Hematopoietic multipotent progenitor cell treated with erythropoietin and hydrocortisone succinate and interleukin-3 and kit ligand, for 8 days (in vitro differentiated cells): ENCODE measurements at regions not wholly inside any gene's neighbourhood (a gene's known extent, or its start where the extent isn't known, plus 50 kb on each side); places are given as distances from the start of the nearest gene placed in this dataset.
"Not testable (repeated sequence)": the region's sequence is repeated elsewhere in the genome, so short reads cannot be mapped to it uniquely, and the experiment has no call there.

Experiments
- DNase-seq: peaks from one replicate; pipeline ENCODE4 v3.0.0-alpha.2; 2015

- no peak for DNase-seq
Observed at GRCh38 chr1:213324859-213325258, 273.8 kb downstream of the RPS6KC1 start.

GRCh38 chr1:213325482-213325881 lies 274.4 kb downstream of the RPS6KC1 start:
- DNase-seq = no peak

GRCh38 chr1:213326281-213327016 lies 275.4 kb downstream of the RPS6KC1 start:
- no peak for DNase-seq

GRCh38 chr1:213327017-213327667 lies 276.1 kb downstream of the RPS6KC1 start:
- DNase-seq = no peak

- no peak for DNase-seq
Observed at GRCh38 chr1:213329406-213330008, 278.5 kb downstream of the RPS6KC1 start.

GRCh38 chr1:213330281-213330680 lies 279.2 kb downstream of the RPS6KC1 start:
- DNase-seq = no peak

- no peak for DNase-seq
Observed at GRCh38 chr1:213331631-213332175, 280.7 kb downstream of the RPS6KC1 start.

- no peak for DNase-seq
Observed at GRCh38 chr1:213332491-213332890, 281.4 kb downstream of the RPS6KC1 start.

GRCh38 chr1:213333121-213333520 lies 282.1 kb downstream of the RPS6KC1 start:
- DNase-seq = no peak

GRCh38 chr1:213335084-213335483 lies 284.0 kb downstream of the RPS6KC1 start:
- DNase-seq = no peak

GRCh38 chr1:213337025-213337678 lies 286.1 kb downstream of the RPS6KC1 start:
- DNase-seq = no peak

GRCh38 chr1:213340593-213340992 lies 289.6 kb downstream of the RPS6KC1 start:
- no peak for DNase-seq

GRCh38 chr1:213345621-213346020 lies 294.6 kb downstream of the RPS6KC1 start:
- no peak for DNase-seq

- DNase-seq = no peak
Observed at GRCh38 chr1:213357403-213357802, 306.4 kb downstream of the RPS6KC1 start.

GRCh38 chr1:213358368-213358767 lies 307.3 kb downstream of the RPS6KC1 start:
- not testable (repeated sequence) for DNase-seq

GRCh38 chr1:213362598-213362997 lies 311.6 kb downstream of the RPS6KC1 start:
- no peak for DNase-seq

- DNase-seq = no peak
Observed at GRCh38 chr1:213366141-213366831, 315.2 kb downstream of the RPS6KC1 start.

- no peak for DNase-seq
Observed at GRCh38 chr1:213369465-213369864, 318.4 kb downstream of the RPS6KC1 start.

- no peak for DNase-seq
Observed at GRCh38 chr1:213370523-213370922, 319.5 kb downstream of the RPS6KC1 start.

- DNase-seq = no peak
Observed at GRCh38 chr1:213371525-213371846, 320.4 kb downstream of the RPS6KC1 start.

GRCh38 chr1:213371847-213372619 lies 321.0 kb downstream of the RPS6KC1 start:
- DNase-seq = no peak

- peak; percentile 66 for DNase-seq
Observed at GRCh38 chr1:213374369-213374768, 323.3 kb downstream of the RPS6KC1 start.
